ENCODE measurements at regions not wholly inside any gene's neighbourhood (a gene's known extent, or its start where the extent isn't known, plus 50 kb on each side); places are given as distances from the start of the nearest gene placed in this dataset.

DNA sequence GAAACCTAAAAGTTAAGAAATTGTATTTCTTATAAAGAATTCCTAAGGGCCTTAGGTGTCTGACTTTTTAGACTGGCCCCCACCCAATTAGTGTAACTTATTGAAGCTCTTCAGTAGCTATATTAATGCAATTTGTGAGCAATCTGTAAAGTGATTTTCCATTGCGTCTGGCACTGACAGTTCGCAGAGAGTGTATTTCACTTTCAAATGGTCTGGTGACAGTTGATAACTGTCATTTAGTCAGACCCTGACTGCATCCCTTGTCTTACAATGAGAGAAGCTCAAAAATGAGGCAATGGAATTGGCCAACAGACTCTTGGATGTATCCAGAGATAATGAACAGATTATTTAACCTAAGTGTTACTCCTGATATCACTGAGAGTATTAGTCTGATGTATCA lies 351.8 kb downstream of the FRK start:
- Histone ChIP-seq H3K27ac (ENCODE audit: low read length) (no peak overlapping the region), H3K4me3 (ENCODE audit: low read depth in 2 of 2, low read length in 2 of 2) (no peak overlapping the region), H3K27me3 (ENCODE audit: control insufficient read depth, insufficient read depth, low read length) (no peaks in the 10 kb centered on the region), H3K36me3 (ENCODE audit: control insufficient read depth, insufficient read depth, low read length) (no peaks in the 10 kb centered on the region), H3K9me3 (ENCODE audit: control insufficient read depth, insufficient read depth, low read depth, low read length) (no peaks in the 10 kb centered on the region), H3K4me1 (ENCODE audit: control insufficient read depth, insufficient read depth, low read length) (no peaks in the 10 kb centered on the region)
- DNase-seq (ENCODE audit: low read depth, low spot score) (no peak), ATAC-seq (no peak)
- intact Hi-C loops (cut with micrococcal nuclease; ENCODE audit: unreplicated experiment) (no loop called here), in situ Hi-C loops (cut with HindIII; ENCODE audit: low pct_unique_long_range_greater_than_20kb, low sequenced_read_pairs) (no loop called here)
- POLR2A ChIA-PET = no interaction called here
- CTCF ChIA-PET = no interaction called here
- no TSS peak for BruUV-seq (replicated peaks)
- TF ChIP-seq TCF7L2 (IDR thresholded peaks at IDR 0.05; ENCODE audit: low read depth, low read length) (no peak), POLR2AphosphoS5 (IDR thresholded peaks at IDR 0.05; ENCODE audit: low read depth, low read length) (no peak), SIN3A (IDR thresholded peaks at IDR 0.05; ENCODE audit: borderline replicate concordance, insufficient read depth, low read depth, low read length) (no peak)
- TF ChIP-seq, protein P1, sequence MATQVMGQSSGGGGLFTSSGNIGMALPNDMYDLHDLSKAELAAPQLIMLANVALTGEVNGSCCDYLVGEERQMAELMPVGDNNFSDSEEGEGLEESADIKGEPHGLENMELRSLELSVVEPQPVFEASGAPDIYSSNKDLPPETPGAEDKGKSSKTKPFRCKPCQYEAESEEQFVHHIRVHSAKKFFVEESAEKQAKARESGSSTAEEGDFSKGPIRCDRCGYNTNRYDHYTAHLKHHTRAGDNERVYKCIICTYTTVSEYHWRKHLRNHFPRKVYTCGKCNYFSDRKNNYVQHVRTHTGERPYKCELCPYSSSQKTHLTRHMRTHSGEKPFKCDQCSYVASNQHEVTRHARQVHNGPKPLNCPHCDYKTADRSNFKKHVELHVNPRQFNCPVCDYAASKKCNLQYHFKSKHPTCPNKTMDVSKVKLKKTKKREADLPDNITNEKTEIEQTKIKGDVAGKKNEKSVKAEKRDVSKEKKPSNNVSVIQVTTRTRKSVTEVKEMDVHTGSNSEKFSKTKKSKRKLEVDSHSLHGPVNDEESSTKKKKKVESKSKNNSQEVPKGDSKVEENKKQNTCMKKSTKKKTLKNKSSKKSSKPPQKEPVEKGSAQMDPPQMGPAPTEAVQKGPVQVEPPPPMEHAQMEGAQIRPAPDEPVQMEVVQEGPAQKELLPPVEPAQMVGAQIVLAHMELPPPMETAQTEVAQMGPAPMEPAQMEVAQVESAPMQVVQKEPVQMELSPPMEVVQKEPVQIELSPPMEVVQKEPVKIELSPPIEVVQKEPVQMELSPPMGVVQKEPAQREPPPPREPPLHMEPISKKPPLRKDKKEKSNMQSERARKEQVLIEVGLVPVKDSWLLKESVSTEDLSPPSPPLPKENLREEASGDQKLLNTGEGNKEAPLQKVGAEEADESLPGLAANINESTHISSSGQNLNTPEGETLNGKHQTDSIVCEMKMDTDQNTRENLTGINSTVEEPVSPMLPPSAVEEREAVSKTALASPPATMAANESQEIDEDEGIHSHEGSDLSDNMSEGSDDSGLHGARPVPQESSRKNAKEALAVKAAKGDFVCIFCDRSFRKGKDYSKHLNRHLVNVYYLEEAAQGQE (IDR thresholded peaks at IDR 0.05; ENCODE audit: insufficient read depth in 1 of 2, low read depth in 2 of 2, low read length in 1 of 2) = no peak
- TF ChIP-seq, protein P2, sequence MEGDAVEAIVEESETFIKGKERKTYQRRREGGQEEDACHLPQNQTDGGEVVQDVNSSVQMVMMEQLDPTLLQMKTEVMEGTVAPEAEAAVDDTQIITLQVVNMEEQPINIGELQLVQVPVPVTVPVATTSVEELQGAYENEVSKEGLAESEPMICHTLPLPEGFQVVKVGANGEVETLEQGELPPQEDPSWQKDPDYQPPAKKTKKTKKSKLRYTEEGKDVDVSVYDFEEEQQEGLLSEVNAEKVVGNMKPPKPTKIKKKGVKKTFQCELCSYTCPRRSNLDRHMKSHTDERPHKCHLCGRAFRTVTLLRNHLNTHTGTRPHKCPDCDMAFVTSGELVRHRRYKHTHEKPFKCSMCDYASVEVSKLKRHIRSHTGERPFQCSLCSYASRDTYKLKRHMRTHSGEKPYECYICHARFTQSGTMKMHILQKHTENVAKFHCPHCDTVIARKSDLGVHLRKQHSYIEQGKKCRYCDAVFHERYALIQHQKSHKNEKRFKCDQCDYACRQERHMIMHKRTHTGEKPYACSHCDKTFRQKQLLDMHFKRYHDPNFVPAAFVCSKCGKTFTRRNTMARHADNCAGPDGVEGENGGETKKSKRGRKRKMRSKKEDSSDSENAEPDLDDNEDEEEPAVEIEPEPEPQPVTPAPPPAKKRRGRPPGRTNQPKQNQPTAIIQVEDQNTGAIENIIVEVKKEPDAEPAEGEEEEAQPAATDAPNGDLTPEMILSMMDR (IDR thresholded peaks at IDR 0.05) = no peak

DNA sequence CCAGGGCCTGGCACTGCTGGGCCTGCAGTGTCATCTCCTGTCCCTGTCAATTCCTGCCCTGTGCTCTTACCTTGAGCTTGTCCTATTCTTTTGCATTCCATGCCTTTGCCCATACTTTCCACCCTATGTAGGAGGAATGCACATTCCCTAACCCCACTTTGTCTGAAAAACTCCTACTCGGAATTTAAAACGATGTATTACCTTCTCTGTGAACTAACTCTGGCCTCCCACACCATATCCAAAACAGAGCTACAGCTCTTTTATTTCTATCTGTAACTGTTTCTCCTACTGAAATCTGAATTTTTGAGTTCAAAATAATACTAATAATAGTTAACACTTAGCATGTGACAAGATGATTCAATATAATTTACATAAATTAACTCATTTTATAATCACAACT lies 353.7 kb downstream of the FRK start:
- BruUV-seq (replicated peaks) = no TSS peak
- no peaks in the 10 kb centered on the region for H3K4me1 ChIP-seq (ENCODE audit: control insufficient read depth, insufficient read depth, low read length)
- no peak overlapping the region for H3K4me3 ChIP-seq (ENCODE audit: low read depth in 2 of 2, low read length in 2 of 2)
- intact Hi-C loops (cut with micrococcal nuclease; ENCODE audit: unreplicated experiment) = no loop called here
- no peak for TF ChIP-seq POLR2AphosphoS5 (IDR thresholded peaks at IDR 0.05; ENCODE audit: low read depth, low read length)
- TF ChIP-seq SIN3A (IDR thresholded peaks at IDR 0.05; ENCODE audit: borderline replicate concordance, insufficient read depth, low read depth, low read length) = no peak
- TF ChIP-seq, protein P1 (IDR thresholded peaks at IDR 0.05; ENCODE audit: insufficient read depth in 1 of 2, low read depth in 2 of 2, low read length in 1 of 2) = no peak
- TF ChIP-seq, protein P2 (IDR thresholded peaks at IDR 0.05) = no peak
- no peak for TF ChIP-seq TCF7L2 (IDR thresholded peaks at IDR 0.05; ENCODE audit: low read depth, low read length)
- CTCF ChIA-PET = interaction anchor here (0.6 kb wide), 1 partner anchor 123 kb away, joined by 3 read pairs; no protein-coding TSS in a partner anchor
- H3K27ac ChIP-seq (ENCODE audit: low read length) = no peak overlapping the region
- ATAC-seq (no peak), DNase-seq (ENCODE audit: low read depth, low spot score) (no peak)
- no peaks in the 10 kb centered on the region for H3K27me3 ChIP-seq (ENCODE audit: control insufficient read depth, insufficient read depth, low read length)
- in situ Hi-C loops (cut with HindIII; ENCODE audit: low pct_unique_long_range_greater_than_20kb, low sequenced_read_pairs) = no loop called here
- H3K9me3 ChIP-seq (ENCODE audit: control insufficient read depth, insufficient read depth, low read depth, low read length) = no peaks in the 10 kb centered on the region; the same call in 1 of the 2 replicates
- no peaks in the 10 kb centered on the region for H3K36me3 ChIP-seq (ENCODE audit: control insufficient read depth, insufficient read depth, low read length)
- POLR2A ChIA-PET = no interaction called here
